WTC11 (cell line): ENCODE measurements at regions not wholly inside any gene's neighbourhood (a gene's known extent, or its start where the extent isn't known, plus 50 kb on each side); places are given as distances from the start of the nearest gene placed in this dataset.

Source experiments
- ATAC-seq: fragments of 200-7000 bp; cut with Tn5 transposase; 2 replicates; pipeline ENCODE4 v1.10.0; 2021; ENCODE audit warnings: mild to moderate bottlenecking, moderate library complexity
- CTCF ChIA-PET: fragments of 300-600 bp; sonication (Branson Sonifier 250); formaldehyde crosslinking; loops from one replicate; lab custom pipeline; 2021; ENCODE audit warnings: antibody characterized with exemption; lab: Charles Lee
- POLR2A ChIA-PET: fragments of 350-600 bp; sonication (Branson Sonifier 250); formaldehyde crosslinking; loops from one replicate; lab custom pipeline; 2021; ENCODE audit warnings: antibody characterized with exemption; lab: Charles Lee
- DNase-seq: peaks from one replicate; pipeline ENCODE4 v3.0.0; 2021; ENCODE audit warnings: low spot score
- H3K27ac Mint-ChIP-seq: 2 replicates; pipeline ENCODE4 v1.8.0; 2021; ENCODE audit warnings: mixed read lengths
- H3K27me3 Mint-ChIP-seq: 2 replicates; pipeline ENCODE4 v1.8.0; 2021; ENCODE audit warnings: low read depth, mild to moderate bottlenecking, moderate library complexity, mixed read lengths
- H3K36me3 Mint-ChIP-seq: 2 replicates; pipeline ENCODE4 v1.8.0; 2021; ENCODE audit warnings: mixed read lengths
- H3K4me1 Mint-ChIP-seq: 2 replicates; pipeline ENCODE4 v1.8.0; 2022; ENCODE audit warnings: mixed read lengths
- H3K4me3 Mint-ChIP-seq: 2 replicates; pipeline ENCODE4 v1.8.0; 2021; ENCODE audit warnings: mild to moderate bottlenecking, moderate library complexity, mixed read lengths
- H3K9me3 Mint-ChIP-seq: 2 replicates; pipeline ENCODE4 v1.8.0; 2021; ENCODE audit warnings: mixed read lengths
- CBFB ChIP-seq: sonication (generic); formaldehyde crosslinking; IDR thresholded peaks from 2 replicates; pipeline ENCODE4 v1.8.1; 2022; ENCODE audit warnings: mild to moderate bottlenecking, low read depth, missing genetic modification reagents
- CREM ChIP-seq: sonication (generic); formaldehyde crosslinking; IDR thresholded peaks from 2 replicates; pipeline ENCODE4 v1.8.1; 2022; ENCODE audit warnings: mild to moderate bottlenecking, missing genetic modification reagents, moderate library complexity
- ETV6 ChIP-seq: sonication (generic); formaldehyde crosslinking; IDR thresholded peaks from 2 replicates; pipeline ENCODE4 v1.8.1; 2022; ENCODE audit warnings: mild to moderate bottlenecking, missing genetic modification reagents
- GABPB1 ChIP-seq: sonication (generic); formaldehyde crosslinking; IDR thresholded peaks from 2 replicates; pipeline ENCODE4 v1.8.1; 2023; ENCODE audit warnings: mild to moderate bottlenecking, missing genetic modification reagents
- HMGA2 ChIP-seq: fragments of 250-450 bp; sonication (Bioruptor Pico); IDR thresholded peaks from 2 replicates; pipeline ENCODE4 v1.4.0; 2021; ENCODE audit warnings: mild to moderate bottlenecking, moderate library complexity
- JUN ChIP-seq: sonication (generic); formaldehyde crosslinking; IDR thresholded peaks from 2 replicates; pipeline ENCODE4 v1.8.0; 2023; ENCODE audit warnings: mild to moderate bottlenecking, missing genetic modification reagents
- MXD4 ChIP-seq: fragments of 250-450 bp; sonication (Bioruptor Pico); IDR thresholded peaks from 2 replicates; pipeline ENCODE4 v1.8.0; 2021; ENCODE audit warnings: mild to moderate bottlenecking, moderate library complexity, borderline replicate concordance
- NR1H2 ChIP-seq: sonication (generic); formaldehyde crosslinking; IDR thresholded peaks from 2 replicates; pipeline ENCODE4 v1.9.0; 2021; ENCODE audit warnings: mild to moderate bottlenecking, moderate library complexity, missing genetic modification reagents
- RELA ChIP-seq: sonication (generic); formaldehyde crosslinking; IDR thresholded peaks from 2 replicates; pipeline ENCODE4 v1.8.1; 2022; ENCODE audit warnings: missing genetic modification reagents, mild to moderate bottlenecking, borderline replicate concordance
- TCF7 ChIP-seq: sonication (generic); formaldehyde crosslinking; IDR thresholded peaks from 2 replicates; pipeline ENCODE4 v1.8.0; 2022; ENCODE audit warnings: mild to moderate bottlenecking, low read depth, missing genetic modification reagents, moderate library complexity
- ZNF121 ChIP-seq: sonication (generic); formaldehyde crosslinking; IDR thresholded peaks from 2 replicates; pipeline ENCODE4 v1.8.0; 2023; ENCODE audit warnings: missing genetic modification reagents
- ZNF317 ChIP-seq: sonication (generic); formaldehyde crosslinking; IDR thresholded peaks from 2 replicates; pipeline ENCODE4 v1.8.1; 2023; ENCODE audit warnings: low read depth, mild to moderate bottlenecking, moderate library complexity, missing genetic modification reagents, borderline replicate concordance
- TF ChIP-seq, protein P1 (sequence below): sonication (generic); formaldehyde crosslinking; IDR thresholded peaks from 2 replicates; pipeline ENCODE4 v1.8.1; 2022; ENCODE audit warnings: missing genetic modification reagents, borderline replicate concordance
- TF ChIP-seq, protein P2 (sequence below): fragments of 250-450 bp; sonication (Bioruptor Pico); conservative IDR thresholded peaks from 2 replicates; pipeline ENCODE4 v1.9.0; 2021; ENCODE audit warnings: mild to moderate bottlenecking
- TF ChIP-seq, protein P3 (sequence below): sonication (generic); formaldehyde crosslinking; IDR thresholded peaks from 2 replicates; pipeline ENCODE4 v1.8.1; 2023; ENCODE audit warnings: mild to moderate bottlenecking, missing genetic modification reagents, moderate library complexity
- TF ChIP-seq, protein P4 (sequence below): fragments of 250-450 bp; sonication (Bioruptor Pico); IDR thresholded peaks from 2 replicates; pipeline ENCODE4 v1.8.0; 2021; ENCODE audit warnings: mild to moderate bottlenecking
- TF ChIP-seq, protein P5 (sequence below): sonication (generic); formaldehyde crosslinking; IDR thresholded peaks from 2 replicates; pipeline ENCODE4 v1.8.1; 2022; ENCODE audit warnings: low read depth, missing genetic modification reagents, borderline replicate concordance
- TF ChIP-seq, protein P6 (sequence below): sonication (generic); formaldehyde crosslinking; IDR thresholded peaks from 2 replicates; pipeline ENCODE4 v1.8.1; 2023; ENCODE audit warnings: mild to moderate bottlenecking, missing genetic modification reagents
- TF ChIP-seq, protein P7 (sequence below): sonication (generic); formaldehyde crosslinking; IDR thresholded peaks from 2 replicates; pipeline ENCODE4 v1.8.1; 2023; ENCODE audit warnings: mild to moderate bottlenecking, missing genetic modification reagents
- TF ChIP-seq, protein P8 (sequence below): sonication (generic); formaldehyde crosslinking; conservative IDR thresholded peaks from 2 replicates; pipeline ENCODE4 v1.8.1; 2023; ENCODE audit warnings: mild to moderate bottlenecking, low read depth, missing genetic modification reagents, moderate library complexity
- TF ChIP-seq, protein P9 (sequence below): sonication (generic); formaldehyde crosslinking; IDR thresholded peaks from 2 replicates; pipeline ENCODE4 v1.8.1; 2023; ENCODE audit warnings: mild to moderate bottlenecking, missing genetic modification reagents, moderate library complexity

DNA sequence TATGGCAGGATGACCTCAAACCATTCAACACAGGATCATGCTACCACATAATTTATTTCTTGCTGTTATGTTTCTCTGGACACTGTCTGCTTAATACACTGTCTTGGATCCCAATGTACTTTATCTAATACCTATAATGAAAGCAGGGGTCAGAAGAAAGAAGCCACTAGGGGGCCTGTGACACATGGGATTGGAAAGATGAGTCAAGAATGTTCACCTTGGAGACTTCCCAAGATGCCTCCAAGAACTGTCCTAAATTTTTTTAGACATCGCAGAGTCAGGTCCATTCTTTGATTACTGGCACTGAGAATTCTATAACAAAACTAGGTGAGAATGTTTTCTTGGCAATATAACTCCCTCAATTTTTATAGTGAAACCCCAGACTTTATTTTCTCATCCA lies 305.8 kb upstream of the SMARCA2 start:
- H3K4me1 Mint-ChIP-seq: peaks cover 15% of the 10 kb centered on the region
- TF ChIP-seq MXD4 (CRISPR knock-in tag) (no peak), GABPB1 (no peak), JUN (CRISPR knock-in tag) (no peak), TCF7 (CRISPR knock-in tag) (no peak), RELA (CRISPR knock-in tag) (no peak), CREM (no peak), ZNF121 (CRISPR knock-in tag) (no peak), ZNF317 (CRISPR knock-in tag) (no peak), NR1H2 (CRISPR knock-in tag) (no peak), HMGA2 (CRISPR knock-in tag) (no peak), ETV6 (CRISPR knock-in tag) (no peak)
- TF ChIP-seq, protein P1, sequence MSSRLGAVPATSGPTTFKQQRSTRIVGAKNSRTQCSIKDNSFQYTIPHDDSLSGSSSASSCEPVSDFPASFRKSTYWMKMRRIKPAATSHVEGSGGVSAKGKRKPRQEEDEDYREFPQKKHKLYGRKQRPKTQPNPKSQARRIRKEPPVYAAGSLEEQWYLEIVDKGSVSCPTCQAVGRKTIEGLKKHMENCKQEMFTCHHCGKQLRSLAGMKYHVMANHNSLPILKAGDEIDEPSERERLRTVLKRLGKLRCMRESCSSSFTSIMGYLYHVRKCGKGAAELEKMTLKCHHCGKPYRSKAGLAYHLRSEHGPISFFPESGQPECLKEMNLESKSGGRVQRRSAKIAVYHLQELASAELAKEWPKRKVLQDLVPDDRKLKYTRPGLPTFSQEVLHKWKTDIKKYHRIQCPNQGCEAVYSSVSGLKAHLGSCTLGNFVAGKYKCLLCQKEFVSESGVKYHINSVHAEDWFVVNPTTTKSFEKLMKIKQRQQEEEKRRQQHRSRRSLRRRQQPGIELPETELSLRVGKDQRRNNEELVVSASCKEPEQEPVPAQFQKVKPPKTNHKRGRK (CRISPR knock-in tag): no peak
- TF ChIP-seq, protein P2, sequence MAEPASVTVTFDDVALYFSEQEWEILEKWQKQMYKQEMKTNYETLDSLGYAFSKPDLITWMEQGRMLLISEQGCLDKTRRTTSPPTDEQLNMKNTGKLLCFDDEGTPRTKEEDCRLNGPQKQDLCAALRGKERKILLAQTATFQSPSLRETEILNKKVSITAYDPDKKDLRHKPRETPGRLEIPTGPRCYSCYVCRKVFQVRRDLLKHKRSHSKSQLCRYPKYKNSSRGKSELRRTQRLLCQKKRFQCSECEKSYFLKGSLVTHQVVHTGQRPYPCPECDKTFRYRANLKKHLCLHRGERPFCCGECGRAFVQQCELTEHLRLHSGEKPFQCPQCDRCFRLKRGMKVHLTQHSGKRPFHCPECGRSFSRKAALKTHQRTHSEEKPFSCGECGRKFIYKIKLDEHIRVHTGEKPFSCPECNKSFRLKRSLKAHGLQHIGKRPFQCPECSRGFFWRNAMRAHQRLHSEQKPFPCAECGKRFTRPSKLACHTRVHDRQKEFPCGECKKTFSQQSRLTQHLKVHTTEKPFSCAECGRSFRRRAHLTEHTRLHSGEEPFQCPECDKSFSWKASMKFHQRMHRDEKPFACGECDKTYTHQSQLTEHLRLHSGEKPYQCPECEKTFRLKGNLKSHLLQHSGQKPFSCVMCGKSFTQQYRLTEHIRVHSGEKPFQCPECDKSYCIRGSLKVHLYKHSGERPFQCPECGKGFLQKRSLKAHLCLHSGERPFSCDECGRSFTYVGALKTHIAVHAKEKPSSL: no peak
- TF ChIP-seq, protein P3, sequence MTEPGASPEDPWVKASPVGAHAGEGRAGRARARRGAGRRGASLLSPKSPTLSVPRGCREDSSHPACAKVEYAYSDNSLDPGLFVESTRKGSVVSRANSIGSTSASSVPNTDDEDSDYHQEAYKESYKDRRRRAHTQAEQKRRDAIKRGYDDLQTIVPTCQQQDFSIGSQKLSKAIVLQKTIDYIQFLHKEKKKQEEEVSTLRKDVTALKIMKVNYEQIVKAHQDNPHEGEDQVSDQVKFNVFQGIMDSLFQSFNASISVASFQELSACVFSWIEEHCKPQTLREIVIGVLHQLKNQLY (CRISPR knock-in tag): no peak
- TF ChIP-seq, protein P4, sequence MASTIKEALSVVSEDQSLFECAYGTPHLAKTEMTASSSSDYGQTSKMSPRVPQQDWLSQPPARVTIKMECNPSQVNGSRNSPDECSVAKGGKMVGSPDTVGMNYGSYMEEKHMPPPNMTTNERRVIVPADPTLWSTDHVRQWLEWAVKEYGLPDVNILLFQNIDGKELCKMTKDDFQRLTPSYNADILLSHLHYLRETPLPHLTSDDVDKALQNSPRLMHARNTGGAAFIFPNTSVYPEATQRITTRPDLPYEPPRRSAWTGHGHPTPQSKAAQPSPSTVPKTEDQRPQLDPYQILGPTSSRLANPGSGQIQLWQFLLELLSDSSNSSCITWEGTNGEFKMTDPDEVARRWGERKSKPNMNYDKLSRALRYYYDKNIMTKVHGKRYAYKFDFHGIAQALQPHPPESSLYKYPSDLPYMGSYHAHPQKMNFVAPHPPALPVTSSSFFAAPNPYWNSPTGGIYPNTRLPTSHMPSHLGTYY: no peak
- TF ChIP-seq, protein P5, sequence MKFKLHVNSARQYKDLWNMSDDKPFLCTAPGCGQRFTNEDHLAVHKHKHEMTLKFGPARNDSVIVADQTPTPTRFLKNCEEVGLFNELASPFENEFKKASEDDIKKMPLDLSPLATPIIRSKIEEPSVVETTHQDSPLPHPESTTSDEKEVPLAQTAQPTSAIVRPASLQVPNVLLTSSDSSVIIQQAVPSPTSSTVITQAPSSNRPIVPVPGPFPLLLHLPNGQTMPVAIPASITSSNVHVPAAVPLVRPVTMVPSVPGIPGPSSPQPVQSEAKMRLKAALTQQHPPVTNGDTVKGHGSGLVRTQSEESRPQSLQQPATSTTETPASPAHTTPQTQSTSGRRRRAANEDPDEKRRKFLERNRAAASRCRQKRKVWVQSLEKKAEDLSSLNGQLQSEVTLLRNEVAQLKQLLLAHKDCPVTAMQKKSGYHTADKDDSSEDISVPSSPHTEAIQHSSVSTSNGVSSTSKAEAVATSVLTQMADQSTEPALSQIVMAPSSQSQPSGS: no peak
- TF ChIP-seq, all 79 proteins: peak for 0
- H3K9me3 Mint-ChIP-seq: peaks cover 16% of the 10 kb centered on the region
- ATAC-seq (no peak), DNase-seq (no peak)
- peaks cover 11% of the 10 kb centered on the region for H3K36me3 Mint-ChIP-seq
- no peak overlapping the region for H3K27ac Mint-ChIP-seq
- no peaks in the 10 kb centered on the region for H3K27me3 Mint-ChIP-seq
- ChIA-PET CTCF (interaction anchor here (1.2 kb wide), 1 partner anchor 9 kb away, joined by 4 read pairs; no protein-coding TSS in a partner anchor), POLR2A (no interaction called here)
- no peak overlapping the region for H3K4me3 Mint-ChIP-seq

DNA sequence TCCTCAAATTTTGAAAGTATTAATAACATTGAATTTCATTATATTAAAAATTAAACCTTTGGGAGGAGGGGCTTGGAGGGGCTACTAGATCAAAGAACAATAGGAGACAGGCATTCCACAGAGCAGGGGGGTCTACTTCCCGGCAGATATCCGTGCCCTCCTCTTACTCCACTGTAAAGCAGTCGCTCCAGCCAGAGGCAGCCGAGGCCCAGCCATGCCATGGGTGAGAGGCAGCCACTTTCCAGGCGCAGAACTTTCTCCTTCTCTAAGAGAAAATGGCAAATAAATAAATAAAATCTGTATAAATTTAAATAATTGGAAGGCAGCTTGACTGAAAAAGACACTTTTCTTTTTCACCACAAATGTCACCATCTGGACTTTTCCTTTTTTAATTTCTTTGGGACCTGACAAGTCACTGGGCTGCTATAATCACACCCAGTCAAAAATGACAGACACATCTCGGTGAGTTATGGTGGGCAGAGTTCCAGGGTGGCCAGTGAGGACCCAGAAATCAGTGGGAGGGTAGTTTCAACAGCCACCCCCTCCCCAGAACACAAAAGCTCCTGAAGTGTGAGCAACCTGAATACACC lies 302.2 kb upstream of the SMARCA2 start:
- no peaks in the 10 kb centered on the region for H3K4me1 Mint-ChIP-seq
- H3K4me3 Mint-ChIP-seq: no peak overlapping the region
- ATAC-seq (no peak), DNase-seq (no peak)
- H3K9me3 Mint-ChIP-seq: peaks cover 7% of the 10 kb centered on the region
- H3K27ac Mint-ChIP-seq: no peak overlapping the region
- POLR2A ChIA-PET: no interaction called here
- H3K36me3 Mint-ChIP-seq: peaks cover 9% of the 10 kb centered on the region
- no peaks in the 10 kb centered on the region for H3K27me3 Mint-ChIP-seq
- CTCF ChIA-PET: no interaction called here
- TF ChIP-seq, protein P6, sequence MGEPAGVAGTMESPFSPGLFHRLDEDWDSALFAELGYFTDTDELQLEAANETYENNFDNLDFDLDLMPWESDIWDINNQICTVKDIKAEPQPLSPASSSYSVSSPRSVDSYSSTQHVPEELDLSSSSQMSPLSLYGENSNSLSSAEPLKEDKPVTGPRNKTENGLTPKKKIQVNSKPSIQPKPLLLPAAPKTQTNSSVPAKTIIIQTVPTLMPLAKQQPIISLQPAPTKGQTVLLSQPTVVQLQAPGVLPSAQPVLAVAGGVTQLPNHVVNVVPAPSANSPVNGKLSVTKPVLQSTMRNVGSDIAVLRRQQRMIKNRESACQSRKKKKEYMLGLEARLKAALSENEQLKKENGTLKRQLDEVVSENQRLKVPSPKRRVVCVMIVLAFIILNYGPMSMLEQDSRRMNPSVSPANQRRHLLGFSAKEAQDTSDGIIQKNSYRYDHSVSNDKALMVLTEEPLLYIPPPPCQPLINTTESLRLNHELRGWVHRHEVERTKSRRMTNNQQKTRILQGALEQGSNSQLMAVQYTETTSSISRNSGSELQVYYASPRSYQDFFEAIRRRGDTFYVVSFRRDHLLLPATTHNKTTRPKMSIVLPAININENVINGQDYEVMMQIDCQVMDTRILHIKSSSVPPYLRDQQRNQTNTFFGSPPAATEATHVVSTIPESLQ: no peak
- TF ChIP-seq, protein P7, sequence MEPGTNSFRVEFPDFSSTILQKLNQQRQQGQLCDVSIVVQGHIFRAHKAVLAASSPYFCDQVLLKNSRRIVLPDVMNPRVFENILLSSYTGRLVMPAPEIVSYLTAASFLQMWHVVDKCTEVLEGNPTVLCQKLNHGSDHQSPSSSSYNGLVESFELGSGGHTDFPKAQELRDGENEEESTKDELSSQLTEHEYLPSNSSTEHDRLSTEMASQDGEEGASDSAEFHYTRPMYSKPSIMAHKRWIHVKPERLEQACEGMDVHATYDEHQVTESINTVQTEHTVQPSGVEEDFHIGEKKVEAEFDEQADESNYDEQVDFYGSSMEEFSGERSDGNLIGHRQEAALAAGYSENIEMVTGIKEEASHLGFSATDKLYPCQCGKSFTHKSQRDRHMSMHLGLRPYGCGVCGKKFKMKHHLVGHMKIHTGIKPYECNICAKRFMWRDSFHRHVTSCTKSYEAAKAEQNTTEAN (CRISPR knock-in tag): no peak
- TF ChIP-seq CBFB (CRISPR knock-in tag): no peak
- TF ChIP-seq, protein P8, sequence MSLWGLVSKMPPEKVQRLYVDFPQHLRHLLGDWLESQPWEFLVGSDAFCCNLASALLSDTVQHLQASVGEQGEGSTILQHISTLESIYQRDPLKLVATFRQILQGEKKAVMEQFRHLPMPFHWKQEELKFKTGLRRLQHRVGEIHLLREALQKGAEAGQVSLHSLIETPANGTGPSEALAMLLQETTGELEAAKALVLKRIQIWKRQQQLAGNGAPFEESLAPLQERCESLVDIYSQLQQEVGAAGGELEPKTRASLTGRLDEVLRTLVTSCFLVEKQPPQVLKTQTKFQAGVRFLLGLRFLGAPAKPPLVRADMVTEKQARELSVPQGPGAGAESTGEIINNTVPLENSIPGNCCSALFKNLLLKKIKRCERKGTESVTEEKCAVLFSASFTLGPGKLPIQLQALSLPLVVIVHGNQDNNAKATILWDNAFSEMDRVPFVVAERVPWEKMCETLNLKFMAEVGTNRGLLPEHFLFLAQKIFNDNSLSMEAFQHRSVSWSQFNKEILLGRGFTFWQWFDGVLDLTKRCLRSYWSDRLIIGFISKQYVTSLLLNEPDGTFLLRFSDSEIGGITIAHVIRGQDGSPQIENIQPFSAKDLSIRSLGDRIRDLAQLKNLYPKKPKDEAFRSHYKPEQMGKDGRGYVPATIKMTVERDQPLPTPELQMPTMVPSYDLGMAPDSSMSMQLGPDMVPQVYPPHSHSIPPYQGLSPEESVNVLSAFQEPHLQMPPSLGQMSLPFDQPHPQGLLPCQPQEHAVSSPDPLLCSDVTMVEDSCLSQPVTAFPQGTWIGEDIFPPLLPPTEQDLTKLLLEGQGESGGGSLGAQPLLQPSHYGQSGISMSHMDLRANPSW (CRISPR knock-in tag): no peak
- TF ChIP-seq, protein P9, sequence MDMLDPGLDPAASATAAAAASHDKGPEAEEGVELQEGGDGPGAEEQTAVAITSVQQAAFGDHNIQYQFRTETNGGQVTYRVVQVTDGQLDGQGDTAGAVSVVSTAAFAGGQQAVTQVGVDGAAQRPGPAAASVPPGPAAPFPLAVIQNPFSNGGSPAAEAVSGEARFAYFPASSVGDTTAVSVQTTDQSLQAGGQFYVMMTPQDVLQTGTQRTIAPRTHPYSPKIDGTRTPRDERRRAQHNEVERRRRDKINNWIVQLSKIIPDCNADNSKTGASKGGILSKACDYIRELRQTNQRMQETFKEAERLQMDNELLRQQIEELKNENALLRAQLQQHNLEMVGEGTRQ (CRISPR knock-in tag): no peak
